Liver (tissue), 3 donors: ENCODE measurements at regions not wholly inside any gene's neighbourhood (a gene's known extent, or its start where the extent isn't known, plus 50 kb on each side); places are given as distances from the start of the nearest gene placed in this dataset.

Experiments used
- HNF4A ChIP-seq, 2 donors: conservative IDR thresholded peaks; 2 replicates each; pipeline ENCODE4 v1.6.1; 2016; ENCODE audit warnings: antibody characterized with exemption in 2 of 2, mild to moderate bottlenecking in 2 of 2
- HNF4G ChIP-seq: IDR thresholded peaks from 2 replicates; pipeline ENCODE4 v1.6.1; 2016; ENCODE audit warnings: antibody characterized with exemption
- NR2F2 ChIP-seq: IDR thresholded peaks from 2 replicates; pipeline ENCODE4 v1.6.1; 2016; ENCODE audit warnings: antibody characterized with exemption
- RAD21 ChIP-seq, 2 donors: IDR thresholded peaks; 2 replicates each; pipeline ENCODE4 v1.6.1; 2016; ENCODE audit warnings: antibody characterized with exemption in 2 of 2, mild to moderate bottlenecking in 2 of 2
- RXRA ChIP-seq, 2 donors: IDR thresholded peaks; 2 replicates each; pipeline ENCODE4 v1.6.1; 2017 to 2018; ENCODE audit warnings: antibody characterized with exemption in 2 of 2, mild to moderate bottlenecking in 1 of 2
- SP1 ChIP-seq: IDR thresholded peaks from 2 replicates; pipeline ENCODE4 v1.6.1; 2018; ENCODE audit warnings: antibody characterized with exemption, mild to moderate bottlenecking
- TAF1 ChIP-seq: conservative IDR thresholded peaks from 2 replicates; pipeline ENCODE4 v1.6.1; 2016; ENCODE audit warnings: antibody characterized with exemption, mild to moderate bottlenecking
- YY1 ChIP-seq: IDR thresholded peaks from 2 replicates; pipeline ENCODE4 v1.6.1; 2016; ENCODE audit warnings: antibody characterized with exemption, mild to moderate bottlenecking
- TF ChIP-seq, protein P1 (sequence below): fragments of 150-350 bp; IDR thresholded peaks from 2 replicates; pipeline ENCODE4 v1.5.1; 2017; ENCODE audit warnings: improper control_type of control experiment, low read depth, low read length; ENCODE audit not compliant: missing input control
- TF ChIP-seq, protein P2 (sequence below): IDR thresholded peaks from 2 replicates; pipeline ENCODE4 v1.6.1; 2016; ENCODE audit warnings: antibody characterized with exemption
- TF ChIP-seq, protein P3 (sequence below): IDR thresholded peaks from 2 replicates; pipeline ENCODE4 v1.6.1; 2016; ENCODE audit warnings: antibody characterized with exemption
- TF ChIP-seq, protein P4 (sequence below): IDR thresholded peaks from 2 replicates; pipeline ENCODE4 v1.6.1; 2016; ENCODE audit warnings: antibody characterized with exemption, mild to moderate bottlenecking
- donor health status: healthy.
- donor health status: healthy.

DNA sequence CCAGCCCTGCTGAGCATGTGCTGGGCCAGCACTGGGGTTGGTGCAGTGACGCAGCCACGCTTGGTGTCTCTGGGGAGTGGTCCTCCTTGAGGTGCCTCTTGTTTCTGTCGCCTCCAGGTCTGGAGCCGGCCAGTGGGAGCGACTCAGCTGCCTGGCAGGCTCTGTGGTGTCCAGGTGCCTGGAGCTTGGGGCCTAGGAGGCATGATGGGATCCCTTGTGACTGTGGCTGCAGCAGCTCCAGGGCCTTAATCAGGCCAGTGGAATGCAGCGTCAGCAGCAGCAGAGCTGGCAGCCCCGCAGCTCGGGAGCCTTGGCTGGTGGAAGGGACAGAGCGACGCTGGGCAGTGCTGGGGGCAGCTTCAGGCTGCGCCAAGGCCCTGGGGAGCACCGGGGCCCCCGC lies 74.7 kb upstream of the CIBAR2 start:
- TF ChIP-seq, protein P1, sequence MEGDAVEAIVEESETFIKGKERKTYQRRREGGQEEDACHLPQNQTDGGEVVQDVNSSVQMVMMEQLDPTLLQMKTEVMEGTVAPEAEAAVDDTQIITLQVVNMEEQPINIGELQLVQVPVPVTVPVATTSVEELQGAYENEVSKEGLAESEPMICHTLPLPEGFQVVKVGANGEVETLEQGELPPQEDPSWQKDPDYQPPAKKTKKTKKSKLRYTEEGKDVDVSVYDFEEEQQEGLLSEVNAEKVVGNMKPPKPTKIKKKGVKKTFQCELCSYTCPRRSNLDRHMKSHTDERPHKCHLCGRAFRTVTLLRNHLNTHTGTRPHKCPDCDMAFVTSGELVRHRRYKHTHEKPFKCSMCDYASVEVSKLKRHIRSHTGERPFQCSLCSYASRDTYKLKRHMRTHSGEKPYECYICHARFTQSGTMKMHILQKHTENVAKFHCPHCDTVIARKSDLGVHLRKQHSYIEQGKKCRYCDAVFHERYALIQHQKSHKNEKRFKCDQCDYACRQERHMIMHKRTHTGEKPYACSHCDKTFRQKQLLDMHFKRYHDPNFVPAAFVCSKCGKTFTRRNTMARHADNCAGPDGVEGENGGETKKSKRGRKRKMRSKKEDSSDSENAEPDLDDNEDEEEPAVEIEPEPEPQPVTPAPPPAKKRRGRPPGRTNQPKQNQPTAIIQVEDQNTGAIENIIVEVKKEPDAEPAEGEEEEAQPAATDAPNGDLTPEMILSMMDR = no peak
- TF ChIP-seq NR2F2 (no peak), RAD21 (IDR thresholded peaks at IDR 0.05) (no peak), RXRA (IDR thresholded peaks at IDR 0.05) (no peak), TAF1 (no peak), YY1 (no peak), HNF4A (conservative IDR thresholded peaks at IDR 0.05) (no peak), SP1 (no peak), HNF4G (no peak)
- TF ChIP-seq, protein P2, sequence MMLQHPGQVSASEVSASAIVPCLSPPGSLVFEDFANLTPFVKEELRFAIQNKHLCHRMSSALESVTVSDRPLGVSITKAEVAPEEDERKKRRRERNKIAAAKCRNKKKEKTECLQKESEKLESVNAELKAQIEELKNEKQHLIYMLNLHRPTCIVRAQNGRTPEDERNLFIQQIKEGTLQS = no peak
- TF ChIP-seq, protein P3, sequence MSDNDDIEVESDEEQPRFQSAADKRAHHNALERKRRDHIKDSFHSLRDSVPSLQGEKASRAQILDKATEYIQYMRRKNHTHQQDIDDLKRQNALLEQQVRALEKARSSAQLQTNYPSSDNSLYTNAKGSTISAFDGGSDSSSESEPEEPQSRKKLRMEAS = no peak
- TF ChIP-seq, protein P4, sequence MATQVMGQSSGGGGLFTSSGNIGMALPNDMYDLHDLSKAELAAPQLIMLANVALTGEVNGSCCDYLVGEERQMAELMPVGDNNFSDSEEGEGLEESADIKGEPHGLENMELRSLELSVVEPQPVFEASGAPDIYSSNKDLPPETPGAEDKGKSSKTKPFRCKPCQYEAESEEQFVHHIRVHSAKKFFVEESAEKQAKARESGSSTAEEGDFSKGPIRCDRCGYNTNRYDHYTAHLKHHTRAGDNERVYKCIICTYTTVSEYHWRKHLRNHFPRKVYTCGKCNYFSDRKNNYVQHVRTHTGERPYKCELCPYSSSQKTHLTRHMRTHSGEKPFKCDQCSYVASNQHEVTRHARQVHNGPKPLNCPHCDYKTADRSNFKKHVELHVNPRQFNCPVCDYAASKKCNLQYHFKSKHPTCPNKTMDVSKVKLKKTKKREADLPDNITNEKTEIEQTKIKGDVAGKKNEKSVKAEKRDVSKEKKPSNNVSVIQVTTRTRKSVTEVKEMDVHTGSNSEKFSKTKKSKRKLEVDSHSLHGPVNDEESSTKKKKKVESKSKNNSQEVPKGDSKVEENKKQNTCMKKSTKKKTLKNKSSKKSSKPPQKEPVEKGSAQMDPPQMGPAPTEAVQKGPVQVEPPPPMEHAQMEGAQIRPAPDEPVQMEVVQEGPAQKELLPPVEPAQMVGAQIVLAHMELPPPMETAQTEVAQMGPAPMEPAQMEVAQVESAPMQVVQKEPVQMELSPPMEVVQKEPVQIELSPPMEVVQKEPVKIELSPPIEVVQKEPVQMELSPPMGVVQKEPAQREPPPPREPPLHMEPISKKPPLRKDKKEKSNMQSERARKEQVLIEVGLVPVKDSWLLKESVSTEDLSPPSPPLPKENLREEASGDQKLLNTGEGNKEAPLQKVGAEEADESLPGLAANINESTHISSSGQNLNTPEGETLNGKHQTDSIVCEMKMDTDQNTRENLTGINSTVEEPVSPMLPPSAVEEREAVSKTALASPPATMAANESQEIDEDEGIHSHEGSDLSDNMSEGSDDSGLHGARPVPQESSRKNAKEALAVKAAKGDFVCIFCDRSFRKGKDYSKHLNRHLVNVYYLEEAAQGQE = no peak
